GM18873 (cell line): ENCODE measurements at regions not wholly inside any gene's neighbourhood (a gene's known extent, or its start where the extent isn't known, plus 50 kb on each side); places are given as distances from the start of the nearest gene placed in this dataset.
"Not testable (repeated sequence)": the region's sequence is repeated elsewhere in the genome, so short reads cannot be mapped to it uniquely, and the experiment has no call there.

Source experiments
- ATAC-seq: cut with Tn5 transposase; IDR thresholded peaks from one replicate; pipeline ENCODE4 v1.9.1; 2021; ENCODE audit warnings: mild to moderate bottlenecking, moderate library complexity, moderate number of reproducible peaks; ENCODE audit not compliant: unreplicated experiment, low FRiP score

DNA sequence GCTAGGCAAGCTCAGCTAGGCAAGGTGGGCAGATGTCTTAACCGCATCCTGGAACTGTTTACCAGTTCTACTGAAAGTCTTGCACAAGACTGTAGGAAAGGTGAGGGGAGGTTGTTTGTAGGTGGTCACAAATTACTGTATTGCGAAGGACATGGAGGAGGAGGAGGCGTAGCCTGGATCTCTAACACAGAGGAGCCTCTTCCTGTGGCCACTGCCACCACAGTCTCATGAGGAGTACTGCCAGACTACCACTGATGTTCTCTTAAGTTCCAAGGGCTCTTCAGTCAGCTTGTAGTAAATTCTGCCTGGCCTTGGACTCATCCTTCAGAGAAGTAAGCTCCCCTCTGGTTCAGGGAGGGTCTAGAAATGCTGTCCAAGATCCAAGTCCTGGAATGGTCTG lies 258.6 kb downstream of the FAT4 start:
- ATAC-seq: no peak

DNA sequence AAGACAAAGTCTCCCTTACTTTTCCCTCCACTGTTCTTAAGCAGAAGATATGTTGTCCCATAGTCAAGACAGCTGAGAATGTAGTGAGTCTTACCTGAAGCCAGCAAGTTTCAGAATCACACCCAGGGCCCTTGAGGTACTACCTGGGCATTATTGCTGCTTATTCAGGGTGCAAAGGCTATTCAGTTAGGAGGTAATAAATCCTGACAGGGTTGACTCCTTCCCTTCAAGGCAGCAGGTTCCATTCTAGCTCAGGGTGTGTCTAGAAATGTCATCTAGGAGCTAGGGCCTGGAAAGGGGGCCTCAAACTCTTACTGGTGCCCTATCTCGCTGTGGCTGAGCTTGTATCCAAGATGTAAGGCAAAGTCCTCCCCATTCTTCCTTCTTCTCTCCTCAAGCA lies 259.0 kb downstream of the FAT4 start:
- ATAC-seq: no peak

GRCh38 chr4:125582302-125582701 lies 267.5 kb downstream of the FAT4 start:
- no peak for ATAC-seq

DNA sequence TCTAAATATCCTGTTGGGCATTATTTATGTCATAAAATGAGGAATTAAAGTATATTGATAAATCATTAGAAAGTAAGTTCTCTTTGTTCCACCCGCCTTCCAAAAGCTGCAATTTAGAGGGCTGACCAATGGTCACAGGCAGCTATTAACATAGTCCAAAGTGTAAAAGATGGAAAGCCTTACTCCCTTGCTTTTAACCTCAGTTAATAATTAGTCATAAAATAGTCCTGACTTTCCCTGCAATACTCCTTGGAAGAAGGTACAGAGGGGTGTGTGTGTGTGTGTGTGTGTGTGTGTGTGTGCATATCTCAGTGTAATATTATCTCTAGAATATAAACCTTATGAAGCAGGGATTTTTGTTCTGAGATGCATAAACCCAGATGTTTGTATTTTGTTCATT lies 275.4 kb downstream of the FAT4 start:
- no peak for ATAC-seq

- no peak for ATAC-seq
These were observed 276.5 kb downstream of the FAT4 start for GRCh38 chr4:125591290-125591689.

GRCh38 chr4:125594056-125594602 lies 279.4 kb downstream of the FAT4 start:
- no peak for ATAC-seq

DNA sequence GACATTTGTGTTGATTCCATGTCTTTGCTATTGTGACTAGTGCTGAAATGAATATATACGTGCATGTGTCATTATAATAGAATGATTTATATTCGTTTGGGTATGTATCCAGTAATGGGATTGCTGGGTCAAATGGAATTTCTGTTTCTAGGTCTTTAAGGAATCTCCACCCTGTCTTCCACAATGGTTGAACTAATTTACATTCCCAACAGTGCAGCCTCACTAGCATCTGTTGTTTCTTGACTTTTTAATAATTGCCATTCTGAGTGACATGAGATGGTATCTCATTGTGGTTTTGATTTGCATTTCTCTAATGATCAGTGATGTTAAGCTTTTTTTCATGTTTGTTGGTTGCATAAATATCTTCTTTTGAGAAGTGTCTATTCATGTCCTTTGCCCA lies 291.2 kb downstream of the FAT4 start:
- not testable (repeated sequence) for ATAC-seq

- ATAC-seq: no peak
These were observed 305.5 kb downstream of the FAT4 start for GRCh38 chr4:125620066-125620860.

- ATAC-seq: no peak
These were observed 310.2 kb downstream of the FAT4 start for GRCh38 chr4:125624951-125625350.

DNA sequence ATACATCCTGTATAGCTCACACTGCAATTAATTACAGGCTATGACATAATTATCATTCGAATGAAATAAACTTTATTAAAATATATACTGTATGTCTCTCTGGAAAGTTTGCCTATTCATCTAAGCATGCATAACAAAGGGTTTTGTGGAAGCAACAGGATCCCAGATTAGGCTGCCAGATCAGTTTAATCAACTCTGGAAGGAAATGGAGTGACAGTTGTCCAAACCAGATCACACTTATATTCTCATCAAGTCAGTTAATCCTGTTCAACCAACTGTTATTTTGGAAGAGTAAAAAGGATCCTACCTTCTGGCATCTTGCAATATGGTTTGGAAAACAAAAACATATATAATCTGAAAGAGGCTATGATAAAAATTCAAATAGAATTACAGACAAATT lies 312.2 kb downstream of the FAT4 start:
- no peak for ATAC-seq

- ATAC-seq: no peak
These were observed 324.4 kb downstream of the FAT4 start for GRCh38 chr4:125639182-125639621.

DNA sequence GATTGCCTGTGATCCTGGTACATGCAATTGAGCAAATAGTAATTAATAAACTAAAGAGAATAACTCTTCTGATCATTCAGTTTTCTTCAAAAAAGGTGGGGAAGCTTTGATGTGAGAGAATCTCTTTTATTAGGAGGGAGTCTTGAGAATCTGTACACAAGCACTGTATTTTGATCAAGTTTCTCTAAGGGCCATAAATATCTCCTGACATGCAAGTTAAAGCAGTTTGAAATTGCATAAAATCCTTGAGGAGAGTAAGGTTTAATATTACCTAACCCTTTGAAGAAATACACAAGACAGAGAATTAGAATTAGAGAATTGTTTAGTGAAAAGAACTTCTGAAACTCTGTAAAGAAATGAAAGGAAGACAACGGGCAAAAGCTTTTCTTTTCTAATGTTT lies 326.9 kb downstream of the FAT4 start:
- ATAC-seq: no peak

DNA sequence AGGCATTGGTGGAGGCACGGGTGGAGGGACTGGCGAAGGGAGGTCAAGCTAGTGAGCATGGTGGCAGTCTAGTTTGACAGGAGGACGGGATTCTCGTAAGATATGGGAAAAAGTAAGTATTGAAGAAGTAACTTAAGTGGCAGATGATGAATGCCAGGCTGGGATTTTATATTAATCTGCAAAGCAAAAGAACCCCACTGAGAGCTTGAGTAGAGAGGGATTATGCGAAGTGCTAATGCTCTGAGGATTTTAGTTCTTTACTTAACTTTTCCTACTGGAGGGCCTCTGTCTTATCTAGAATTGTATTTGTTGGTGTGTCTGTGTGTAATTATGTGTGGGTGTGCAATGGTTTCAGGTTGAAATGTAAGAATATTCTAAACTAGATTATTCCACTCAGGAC lies 327.9 kb downstream of the FAT4 start:
- no peak for ATAC-seq

- no peak for ATAC-seq
These were observed 334.7 kb downstream of the FAT4 start for GRCh38 chr4:125649452-125649851.

- ATAC-seq: no peak
These were observed 335.8 kb downstream of the FAT4 start for GRCh38 chr4:125650557-125650956.

DNA sequence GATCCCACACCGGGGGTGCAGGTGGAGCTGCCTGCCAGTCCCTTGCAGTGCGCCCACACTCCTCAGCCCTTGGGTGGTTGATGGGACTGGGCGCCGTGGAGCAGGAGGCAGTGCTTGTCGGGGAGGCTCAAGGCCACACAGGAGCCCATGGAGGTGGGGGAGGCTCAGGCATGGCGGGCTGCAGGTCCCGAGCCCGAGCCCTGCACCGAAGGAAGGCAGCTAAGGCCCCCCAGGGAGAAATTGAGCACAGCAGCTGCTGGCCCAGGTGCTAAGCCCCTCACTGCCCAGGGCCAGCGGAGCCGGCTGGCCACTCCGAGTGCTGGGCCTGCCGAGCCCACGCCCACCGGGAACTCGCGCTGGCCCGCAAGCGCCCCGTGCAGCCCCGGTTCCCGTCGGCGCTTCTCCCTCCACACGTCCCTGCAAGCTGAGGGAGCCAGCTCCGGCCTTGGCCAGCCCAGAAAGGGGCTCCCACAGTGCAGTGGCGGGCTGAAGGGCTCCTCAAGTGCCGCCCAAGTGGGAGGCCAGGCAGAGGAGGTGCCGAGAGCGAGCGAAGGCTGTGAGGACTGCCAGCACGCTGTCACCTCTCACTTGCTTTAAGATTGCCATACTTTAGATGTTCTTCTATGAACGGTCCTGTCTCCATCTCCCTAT lies 337.1 kb downstream of the FAT4 start:
- not testable (repeated sequence) for ATAC-seq

- no peak for ATAC-seq
These were observed 344.0 kb downstream of the FAT4 start for GRCh38 chr4:125658773-125659172.

- ATAC-seq: no peak
These were observed 349.4 kb downstream of the FAT4 start for GRCh38 chr4:125663896-125664767.

DNA sequence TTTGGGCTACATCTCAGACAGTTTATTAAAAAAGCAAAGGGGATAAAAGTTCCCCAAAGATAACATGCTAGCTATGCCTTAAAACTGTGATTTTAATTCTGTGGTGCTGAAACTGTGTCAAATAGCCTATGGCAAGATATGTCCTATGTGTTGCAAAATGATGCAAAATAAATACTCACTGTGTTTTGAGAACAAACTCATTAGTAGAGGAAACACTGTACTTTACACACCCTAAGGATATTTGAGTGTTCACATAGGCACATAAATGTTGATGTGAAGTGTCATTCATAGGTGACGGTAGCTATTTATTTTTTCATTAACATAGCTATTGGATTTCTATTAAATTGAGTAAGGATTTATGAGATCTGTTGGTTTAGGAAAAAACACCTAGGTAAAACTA lies 351.9 kb downstream of the FAT4 start:
- ATAC-seq: no peak

DNA sequence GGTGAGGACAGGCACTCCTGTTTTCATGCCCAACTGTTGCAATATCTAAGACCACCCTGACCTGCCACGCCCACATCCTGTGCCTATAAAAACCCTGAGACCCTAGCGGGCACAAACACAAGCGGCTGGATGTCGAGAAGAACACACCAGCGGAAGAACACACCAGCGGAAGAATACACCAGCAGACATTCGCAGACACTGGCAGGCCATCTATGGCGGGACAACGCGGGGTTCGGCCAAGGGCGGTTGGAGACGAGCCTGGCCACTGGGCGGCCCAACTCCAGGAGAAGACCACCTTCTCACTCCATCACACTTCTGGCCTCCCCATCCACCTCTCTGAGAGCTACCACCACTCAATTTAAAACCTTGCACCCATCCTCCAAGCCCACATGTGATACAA lies 361.4 kb downstream of the FAT4 start:
- ATAC-seq: no peak

- no peak for ATAC-seq
These were observed 361.8 kb downstream of the FAT4 start for GRCh38 chr4:125676583-125676982.
